NT2/D1 (cell line): ENCODE measurements at regions not wholly inside any gene's neighbourhood (a gene's known extent, or its start where the extent isn't known, plus 50 kb on each side); places are given as distances from the start of the nearest gene placed in this dataset.

Source experiments
- DNase-seq: peaks from one replicate; pipeline ENCODE4 v3.0.0-alpha.2; 2011; ENCODE audit warnings: low read depth, low spot score
- H3K27me3 ChIP-seq: 2 replicates; pipeline ENCODE4 v1.6.0; 2011; ENCODE audit warnings: mild to moderate bottlenecking; ENCODE audit not compliant: insufficient read length, insufficient read depth
- H3K36me3 ChIP-seq: 2 replicates; pipeline ENCODE4 v1.6.1; 2011; ENCODE audit warnings: mild to moderate bottlenecking, low read length, mixed read lengths; ENCODE audit not compliant: insufficient read depth, insufficient read length
- H3K4me1 ChIP-seq: 2 replicates; pipeline ENCODE4 v1.5.1; 2011; ENCODE audit not compliant: insufficient read depth, insufficient read length
- H3K4me3 ChIP-seq: 2 replicates; pipeline ENCODE4 v1.5.1; 2011; ENCODE audit warnings: low read depth; ENCODE audit not compliant: insufficient read length
- H3K9ac ChIP-seq: 2 replicates; pipeline ENCODE4 v1.6.0; 2011; ENCODE audit warnings: low read depth; ENCODE audit not compliant: insufficient read length
- H3K9me3 ChIP-seq: 2 replicates; pipeline ENCODE4 v1.5.1; 2011; ENCODE audit warnings: mild to moderate bottlenecking, low read length; ENCODE audit not compliant: insufficient read depth
- SUZ12 ChIP-seq: IDR thresholded peaks from 2 replicates; pipeline ENCODE4 v1.6.1; 2011; ENCODE audit not compliant: insufficient read length, insufficient read depth; ENCODE audit errors: extremely low read depth
- YY1 ChIP-seq: IDR thresholded peaks from 2 replicates; pipeline ENCODE4 v1.6.1; 2011; ENCODE audit not compliant: insufficient read length, insufficient read depth
- ZNF274 ChIP-seq: IDR thresholded peaks from 2 replicates; pipeline ENCODE4 v1.6.1; 2011; ENCODE audit warnings: mild to moderate bottlenecking, low read depth, low read length

GRCh38 chr6:163782436-163783003 is 368.0 kb downstream of the QKI start:
- TF ChIP-seq ZNF274, result no peak
- DNase-seq, result no peak
- Histone ChIP-seq H3K9ac (no peak overlapping the region), H3K4me1 (no peaks in the 10 kb centered on the region), H3K36me3 (no peaks in the 10 kb centered on the region), H3K9me3 (no peaks in the 10 kb centered on the region), H3K4me3 (no peak overlapping the region), H3K27me3 (no peaks in the 10 kb centered on the region)

DNA sequence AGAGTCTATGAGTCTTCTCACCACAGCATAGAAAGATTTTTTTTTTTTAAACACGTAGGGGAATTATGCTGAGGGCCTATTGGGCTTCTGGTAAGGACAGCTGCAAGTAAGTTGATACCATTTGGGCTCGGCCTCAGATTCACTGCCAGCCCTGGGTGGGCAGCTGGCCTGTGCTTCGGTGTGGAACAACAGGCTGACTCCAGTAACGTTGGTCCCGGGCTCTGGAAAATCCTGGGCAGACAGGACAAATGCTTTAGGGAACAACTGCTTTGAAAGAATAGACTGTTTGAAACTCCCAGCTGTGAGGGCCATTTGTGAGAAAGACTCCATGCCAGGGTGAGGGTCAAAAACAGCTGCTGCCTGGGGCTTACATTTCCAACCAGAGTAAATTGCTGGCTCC is 366.5 kb downstream of the QKI start:
- TF ChIP-seq SUZ12 (no peak), YY1 (no peak), ZNF274 (no peak)
- DNase-seq, result no peak
- H3K9me3 ChIP-seq, result no peaks in the 10 kb centered on the region
- no peaks in the 10 kb centered on the region for H3K27me3 ChIP-seq
- no peak overlapping the region for H3K9ac ChIP-seq
- no peaks in the 10 kb centered on the region for H3K4me1 ChIP-seq
- H3K4me3 ChIP-seq, result no peak overlapping the region
- H3K36me3 ChIP-seq, result no peaks in the 10 kb centered on the region

GRCh38 chr6:163779727-163780284 is 365.3 kb downstream of the QKI start:
- DNase-seq, result no peak
- H3K9me3 ChIP-seq, result no peaks in the 10 kb centered on the region
- H3K4me1 ChIP-seq, result no peaks in the 10 kb centered on the region

DNA sequence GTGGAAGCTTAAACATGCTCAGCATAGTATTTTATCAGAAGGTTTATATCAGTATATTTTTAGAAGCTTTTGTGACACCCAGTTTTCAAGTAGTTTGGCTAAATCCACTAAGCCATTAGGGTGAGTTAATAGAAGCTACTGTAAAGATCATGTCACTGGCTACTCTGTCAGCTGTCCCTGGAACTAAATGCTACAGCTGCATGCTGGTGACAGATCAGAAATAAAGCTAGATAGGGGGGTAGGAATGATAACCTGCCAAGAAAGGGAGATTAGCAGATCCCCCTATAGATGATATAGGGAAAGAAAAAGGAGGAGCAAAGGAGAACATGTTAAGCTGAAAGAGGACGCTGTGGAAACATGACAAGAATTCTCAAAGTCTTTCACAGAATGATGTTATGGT is 363.2 kb downstream of the QKI start:
- no peak overlapping the region for H3K9ac ChIP-seq
- no peaks in the 10 kb centered on the region for H3K4me1 ChIP-seq
- H3K9me3 ChIP-seq, result no peaks in the 10 kb centered on the region
- H3K36me3 ChIP-seq, result no peaks in the 10 kb centered on the region
- no peak for DNase-seq
- no peaks in the 10 kb centered on the region for H3K27me3 ChIP-seq
- TF ChIP-seq YY1 (no peak), ZNF274 (no peak), SUZ12 (no peak)
- H3K4me3 ChIP-seq, result no peak overlapping the region

More at GRCh38 chr6:163779727-163780284, 365.3 kb downstream of the QKI start:
- Histone ChIP-seq H3K27me3 (no peaks in the 10 kb centered on the region), H3K9ac (no peak overlapping the region), H3K36me3 (no peaks in the 10 kb centered on the region), H3K4me3 (no peak overlapping the region)
- TF ChIP-seq YY1, result no peak
- TF ChIP-seq ZNF274, result no peak
- TF ChIP-seq SUZ12, result no peak

GRCh38 chr6:163776906-163777686 is 362.6 kb downstream of the QKI start:
- TF ChIP-seq SUZ12, result no peak
- TF ChIP-seq YY1, result no peak
- TF ChIP-seq ZNF274, result no peak
- H3K9ac ChIP-seq, result no peak overlapping the region
- no peaks in the 10 kb centered on the region for H3K36me3 ChIP-seq
- no peaks in the 10 kb centered on the region for H3K27me3 ChIP-seq
- no peaks in the 10 kb centered on the region for H3K9me3 ChIP-seq
- no peak overlapping the region for H3K4me3 ChIP-seq
- no peak for DNase-seq
- H3K4me1 ChIP-seq, result no peaks in the 10 kb centered on the region

- DNase-seq, result no peak
- Histone ChIP-seq H3K4me3 (no peak overlapping the region), H3K9ac (no peak overlapping the region)
These were observed 361.8 kb downstream of the QKI start for GRCh38 chr6:163776196-163776905.

GRCh38 chr6:163775313-163775712 is 360.8 kb downstream of the QKI start:
- H3K36me3 ChIP-seq, result no peaks in the 10 kb centered on the region
- no peaks in the 10 kb centered on the region for H3K4me1 ChIP-seq
- TF ChIP-seq YY1 (no peak), SUZ12 (no peak), ZNF274 (no peak)
- H3K4me3 ChIP-seq, result no peak overlapping the region
- H3K27me3 ChIP-seq, result no peaks in the 10 kb centered on the region
- H3K9ac ChIP-seq, result no peak overlapping the region
- no peaks in the 10 kb centered on the region for H3K9me3 ChIP-seq
- DNase-seq, result no peak

More at GRCh38 chr6:163776196-163776905, 361.8 kb downstream of the QKI start:
- Histone ChIP-seq H3K4me1 (no peaks in the 10 kb centered on the region), H3K27me3 (no peaks in the 10 kb centered on the region), H3K9me3 (no peaks in the 10 kb centered on the region), H3K36me3 (no peaks in the 10 kb centered on the region)
- TF ChIP-seq ZNF274 (no peak), YY1 (no peak), SUZ12 (no peak)
